HepG2 (cell line): ENCODE measurements at regions not wholly inside any gene's neighbourhood (a gene's known extent, or its start where the extent isn't known, plus 50 kb on each side); places are given as distances from the start of the nearest gene placed in this dataset.

ENCODE experiments used
- ATAC-seq: fragments of 200-7000 bp; cut with Tn5 transposase; 3 replicates; pipeline ENCODE4 v1.9.1; 2020; ENCODE audit warnings: mild to moderate bottlenecking, moderate library complexity
- BruUV-seq: library from RNA; stranded (reverse); fragments of 400-500 nt; replicated peaks from 2 replicates; lab custom pipeline; 2021; lab: Mats Ljungman, UMichigan
- CTCF ChIA-PET: fragments of 300-600 bp; formaldehyde crosslinking; extraction: SDS; loops from one replicate; lab custom pipeline; 2021; ENCODE audit warnings: low total read pairs, inconsistent platforms, low intra/inter-chr PET ratio; lab: Yijun Ruan, JAX
- POLR2A ChIA-PET: fragments of 350-600 bp; sonication (Branson Sonifier 250); formaldehyde crosslinking; loops from one replicate; lab custom pipeline; 2020; ENCODE audit warnings: antibody characterized with exemption, inconsistent platforms; lab: Yijun Ruan, JAX
- DNase-seq: peaks from one replicate; pipeline ENCODE4 v3.0.0-alpha.2; 2015; ENCODE audit warnings: low spot score
- FAIRE-seq: peaks from 3 replicates; lab custom pipeline; 2011; peaks lifted over from hg19 to GRCh38; lab: Jason Lieb, UNC
- H2AFZ ChIP-seq: one replicate; pipeline ENCODE4 v1.6.1; 2011; ENCODE audit warnings: low read length, inconsistent platforms
- H3K27ac ChIP-seq: fragments of 300-600 bp; 3 replicates; pipeline ENCODE4 v1.8.0; 2011; ENCODE audit warnings: mixed run types, mild to moderate bottlenecking, mixed read lengths, low read length, inconsistent platforms; ENCODE audit not compliant: insufficient read depth; ENCODE audit errors: extremely low read length
- H3K27me3 ChIP-seq, 2 experiments: fragments of 200-600 bp in 1 of 2; 2 replicates in 1 of 2; 3 replicates in 1 of 2; pipeline versions ENCODE4 v1.6.0 to v1.8.0; 2011; ENCODE audit warnings: low read length in 2 of 2, mild to moderate bottlenecking in 2 of 2, moderate library complexity in 2 of 2, inconsistent platforms in 1 of 2; ENCODE audit not compliant: insufficient read depth in 2 of 2, control insufficient read depth in 1 of 2
- H3K36me3 ChIP-seq, 2 experiments: fragments of 200-600 bp in 1 of 2; replicated peaks in 1 of 2; 2 replicates in 1 of 2; 3 replicates in 1 of 2; pipeline versions ENCODE4 v1.5.1 to v1.8.0; 2011; ENCODE audit warnings: low read length in 2 of 2, inconsistent platforms in 1 of 2; ENCODE audit not compliant: insufficient read depth in 2 of 2, control insufficient read depth in 1 of 2
- H3K4me1 ChIP-seq: 2 replicates; pipeline ENCODE4 v1.5.1; 2012; ENCODE audit warnings: low read length, inconsistent platforms; ENCODE audit not compliant: insufficient read depth
- H3K4me2 ChIP-seq: 2 replicates; pipeline ENCODE4 v1.6.0; 2011; ENCODE audit warnings: low read depth, low read length, inconsistent platforms
- H3K4me3 ChIP-seq, 3 experiments: fragments of 200-600 bp in 1 of 3; sonication (generic), shearing (Covaris generic) in 1 of 3; replicated peaks in 1 of 3; 2 replicates each; pipeline ENCODE4 v1.5.1; 2011 to 2016; ENCODE audit warnings: low read length in 3 of 3, inconsistent platforms in 2 of 3, low read depth in 2 of 3, mild to moderate bottlenecking in 2 of 3, control low read depth in 1 of 3, mixed read lengths in 1 of 3; ENCODE audit not compliant: insufficient read depth in 1 of 3
- H3K79me2 ChIP-seq: one replicate; pipeline ENCODE4 v1.6.1; 2011; ENCODE audit warnings: low read length, inconsistent platforms; ENCODE audit not compliant: insufficient read depth
- H3K9ac ChIP-seq: 2 replicates; pipeline ENCODE4 v1.6.0; 2011; ENCODE audit warnings: mild to moderate bottlenecking, low read depth, low read length, inconsistent platforms; ENCODE audit not compliant: insufficient read depth
- H3K9me3 ChIP-seq: 2 replicates; pipeline ENCODE4 v1.5.1; 2012; ENCODE audit warnings: mild to moderate bottlenecking, low read length
- H4K20me1 ChIP-seq: 2 replicates; pipeline ENCODE4 v1.6.0; 2011; ENCODE audit warnings: inconsistent platforms, mild to moderate bottlenecking, low read length, moderate library complexity; ENCODE audit not compliant: insufficient read depth
- ETV6 ChIP-seq: sonication (generic); formaldehyde crosslinking; conservative IDR thresholded peaks from 2 replicates; pipeline ENCODE4 v1.4.0; 2020; ENCODE audit warnings: missing genetic modification reagents
- GATAD2A ChIP-seq: IDR thresholded peaks from 2 replicates; pipeline ENCODE4 v1.6.1; 2016
- HNRNPLL ChIP-seq: fragments of 200-400 bp; formaldehyde crosslinking; IDR thresholded peaks from 2 replicates; pipeline ENCODE4 v1.6.1; 2017; ENCODE audit warnings: mild to moderate bottlenecking, low read depth, low read length; ENCODE audit not compliant: poor library complexity, severe bottlenecking
- KLF13 ChIP-seq: sonication (generic); formaldehyde crosslinking; IDR thresholded peaks from 2 replicates; pipeline ENCODE4 v1.4.0; 2020; ENCODE audit warnings: mild to moderate bottlenecking, missing genetic modification reagents
- MTF1 ChIP-seq: sonication (generic); formaldehyde crosslinking; IDR thresholded peaks from 2 replicates; pipeline ENCODE4 v1.5.0; 2020; ENCODE audit warnings: missing genetic modification reagents
- SP140L ChIP-seq: sonication (generic); formaldehyde crosslinking; IDR thresholded peaks from 2 replicates; pipeline ENCODE4 v1.4.0; 2020; ENCODE audit warnings: missing genetic modification reagents, borderline replicate concordance
- TAF1 ChIP-seq: sonication (generic); formaldehyde crosslinking; IDR thresholded peaks from 2 replicates; pipeline ENCODE4 v1.4.0; 2020; ENCODE audit warnings: missing genetic modification reagents
- ZNF441 ChIP-seq: sonication (generic); formaldehyde crosslinking; IDR thresholded peaks from 2 replicates; pipeline ENCODE4 v1.7.0; 2021; ENCODE audit warnings: missing genetic modification reagents, borderline replicate concordance
- ZNF451 ChIP-seq: sonication (generic); formaldehyde crosslinking; IDR thresholded peaks from 2 replicates; pipeline ENCODE4 v1.5.0; 2020; ENCODE audit warnings: mild to moderate bottlenecking, missing genetic modification reagents
- ZNF788 ChIP-seq: sonication (generic); formaldehyde crosslinking; IDR thresholded peaks from 2 replicates; pipeline ENCODE4 v1.5.0; 2020; ENCODE audit warnings: mild to moderate bottlenecking, missing genetic modification reagents, borderline replicate concordance
- WGBS: methylation state at CpG from one replicate; pipeline ENCODE4 v1.1.6; 2017; ENCODE audit warnings: low lambda C conversion rate; 5-methylcytosine and 5-hydroxymethylcytosine counted together
- in situ Hi-C: cut with HindIII; loops from 2 replicates; pipeline ENCODE4 v1.10.0; 2017; ENCODE audit warnings: low pct_unique_long_range_greater_than_20kb; ENCODE audit not compliant: extremely low pct_ligation_motif_present
- intact Hi-C: fragments of 100-400 bp; cut with micrococcal nuclease; formaldehyde crosslinking; loops from one replicate; pipeline ENCODE4 v1.10.0; 2022; ENCODE audit not compliant: unreplicated experiment
- TF ChIP-seq, protein P1 (sequence below): sonication (generic); formaldehyde crosslinking; IDR thresholded peaks from 2 replicates; pipeline ENCODE4 v1.5.1; 2020; ENCODE audit warnings: mild to moderate bottlenecking, missing genetic modification reagents, borderline replicate concordance

DNA sequence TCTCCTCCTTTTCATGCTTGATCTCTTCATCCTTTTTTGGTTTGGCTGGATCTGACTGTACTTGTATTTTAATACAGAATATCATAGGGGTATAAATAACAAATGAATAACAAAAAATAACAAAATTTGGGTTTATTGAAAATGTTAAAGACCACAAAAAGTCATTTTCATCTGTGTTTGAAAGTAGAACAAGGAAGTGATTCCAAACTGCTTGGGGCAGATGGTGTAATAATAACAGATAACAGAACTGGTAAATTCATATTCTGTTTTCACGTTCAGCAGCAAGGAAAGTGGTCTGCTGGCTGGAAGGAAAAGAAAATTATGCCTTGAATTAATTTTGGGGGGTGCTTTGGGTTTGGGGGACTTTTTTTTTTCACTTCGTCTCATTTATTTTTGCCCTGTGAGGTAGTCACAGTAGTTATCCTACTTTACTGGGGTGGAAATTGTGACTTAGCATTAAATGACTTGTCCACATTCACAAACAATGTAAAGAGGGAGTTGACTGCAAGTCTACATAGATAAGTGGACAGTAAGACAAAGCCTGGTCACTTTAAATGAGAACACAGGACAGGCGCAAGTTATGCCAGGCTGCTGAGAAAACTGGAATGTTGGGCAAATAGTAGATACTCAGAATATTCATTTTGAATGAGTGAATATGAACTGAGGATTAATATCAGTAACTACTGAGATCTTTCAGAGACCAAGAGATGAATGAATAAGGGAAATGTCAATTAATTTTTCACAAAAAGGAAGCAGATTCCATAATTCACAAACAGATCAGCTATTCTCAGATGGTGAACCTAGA, 193.9 kb upstream of the CITED2 start:
- Histone ChIP-seq H3K9ac (no peak overlapping the region), H3K4me1 (no peaks in the 10 kb centered on the region), H3K27me3 (no peaks in the 10 kb centered on the region), H3K4me2 (no peak overlapping the region), H2AFZ (no peak overlapping the region), H3K4me3 (no peak overlapping the region), H4K20me1 (no peaks in the 10 kb centered on the region), H3K79me2 (no peaks in the 10 kb centered on the region), H3K36me3 (no peaks in the 10 kb centered on the region), H3K27ac (no peak overlapping the region), H3K9me3 (no peaks in the 10 kb centered on the region)
- ATAC-seq (no peak), FAIRE-seq (no peak), DNase-seq (no peak)
- BruUV-seq, result no TSS peak
- TF ChIP-seq ETV6 (CRISPR knock-in tag), result no peak
- in situ Hi-C loops, result no loop called here
- POLR2A ChIA-PET, result no interaction called here
- CTCF ChIA-PET, result no interaction called here
- 19% methylated on average over 3 of the region's 3 CpGs for WGBS
- intact Hi-C loops, result no loop called here

DNA sequence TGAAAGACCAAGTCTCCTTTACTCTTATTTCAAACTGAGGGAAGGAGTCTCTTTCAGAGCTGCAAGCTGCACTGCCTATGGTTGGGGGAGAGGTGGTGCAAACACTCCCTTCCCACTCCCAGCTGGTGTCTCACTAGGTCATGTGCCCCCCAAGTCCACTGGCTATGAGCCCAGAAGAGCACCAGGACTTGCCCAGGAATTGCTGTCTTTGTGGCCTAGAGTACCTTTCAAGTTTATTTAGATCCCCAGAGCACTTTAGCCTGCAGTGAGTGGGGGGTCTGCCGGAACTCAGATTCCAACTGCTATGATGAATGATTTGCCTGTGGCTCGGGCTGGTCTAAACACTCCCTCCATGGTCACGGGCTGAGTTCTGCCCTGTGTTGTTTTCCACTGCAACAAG, 192.6 kb upstream of the CITED2 start:
- no peaks in the 10 kb centered on the region for H3K79me2 ChIP-seq
- ChIA-PET POLR2A (no interaction called here), CTCF (no interaction called here)
- H4K20me1 ChIP-seq, result no peaks in the 10 kb centered on the region
- no peak overlapping the region for H3K27ac ChIP-seq
- no peak overlapping the region for H3K4me3 ChIP-seq
- DNase-seq, result no peak
- no peaks in the 10 kb centered on the region for H3K27me3 ChIP-seq
- TF ChIP-seq GATAD2A (CRISPR knock-in tag), result no peak
- TF ChIP-seq ZNF451 (CRISPR knock-in tag), result no peak
- no peak for TF ChIP-seq ZNF788
- TF ChIP-seq SP140L (CRISPR knock-in tag), result no peak
- no peak for TF ChIP-seq KLF13 (CRISPR knock-in tag)
- no peak for TF ChIP-seq HNRNPLL
- TF ChIP-seq TAF1 (CRISPR knock-in tag), result no peak
- TF ChIP-seq MTF1 (CRISPR knock-in tag), result no peak
- TF ChIP-seq, protein P1, sequence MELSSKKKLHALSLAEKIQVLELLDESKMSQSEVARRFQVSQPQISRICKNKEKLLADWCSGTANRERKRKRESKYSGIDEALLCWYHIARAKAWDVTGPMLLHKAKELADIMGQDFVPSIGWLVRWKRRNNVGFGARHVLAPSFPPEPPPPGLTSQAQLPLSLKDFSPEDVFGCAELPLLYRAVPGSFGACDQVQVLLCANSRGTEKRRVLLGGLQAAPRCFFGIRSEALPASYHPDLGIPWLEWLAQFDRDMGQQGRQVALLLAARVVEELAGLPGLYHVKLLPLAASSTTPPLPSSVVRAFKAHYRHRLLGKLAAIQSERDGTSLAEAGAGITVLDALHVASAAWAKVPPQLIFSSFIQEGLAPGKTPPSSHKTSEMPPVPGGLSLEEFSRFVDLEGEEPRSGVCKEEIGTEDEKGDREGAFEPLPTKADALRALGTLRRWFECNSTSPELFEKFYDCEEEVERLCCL (CRISPR knock-in tag), result no peak
- TF ChIP-seq ZNF441 (CRISPR knock-in tag), result no peak
- in situ Hi-C loops, result no loop called here
- no peak overlapping the region for H3K4me2 ChIP-seq
- ATAC-seq, result no peak
- H3K9me3 ChIP-seq, result no peaks in the 10 kb centered on the region
- 79% methylated on average over 3 of the region's 3 CpGs for WGBS
- no peak overlapping the region for H3K9ac ChIP-seq
- no peaks in the 10 kb centered on the region for H3K4me1 ChIP-seq
- intact Hi-C loops, result no loop called here
- FAIRE-seq, result no peak
- H3K36me3 ChIP-seq, result no peaks in the 10 kb centered on the region
- no peak overlapping the region for H2AFZ ChIP-seq
- BruUV-seq, result no TSS peak
